GM23338 (cell line): ENCODE measurements at regions not wholly inside any gene's neighbourhood (a gene's known extent, or its start where the extent isn't known, plus 50 kb on each side); places are given as distances from the start of the nearest gene placed in this dataset.

Source experiments
- ATAC-seq: fragments of 200-7000 bp; cut with Tn5 transposase; 3 replicates; pipeline ENCODE4 v1.9.1; 2020
- DNase-seq: peaks from one replicate; pipeline ENCODE4 v3.0.0-alpha.2; 2015; ENCODE audit warnings: low spot score
- H2AFZ ChIP-seq: fragments of 200-600 bp; sonication (generic); 2 replicates; pipeline ENCODE4 v1.8.0; 2016; ENCODE audit warnings: antibody characterized with exemption, mild to moderate bottlenecking, moderate library complexity
- H3F3A ChIP-seq: fragments of 200-600 bp; sonication (generic); replicated peaks from 2 replicates; pipeline ENCODE4 v1.8.0; 2017; ENCODE audit warnings: antibody characterized with exemption, mixed run types, low read depth
- H3K27ac ChIP-seq: fragments of 200-600 bp; sonication (generic); 2 replicates; pipeline ENCODE4 v1.6.1; 2016; ENCODE audit warnings: low read depth
- H3K27me3 ChIP-seq: fragments of 200-600 bp; sonication (generic); 2 replicates; pipeline ENCODE4 v1.8.0; 2016; ENCODE audit warnings: mild to moderate bottlenecking, mixed run types, moderate library complexity; ENCODE audit not compliant: insufficient read depth
- H3K36me3 ChIP-seq: fragments of 200-600 bp; sonication (generic); 2 replicates; pipeline ENCODE4 v1.8.0; 2016; ENCODE audit warnings: mild to moderate bottlenecking; ENCODE audit not compliant: insufficient read depth
- H3K4me1 ChIP-seq: fragments of 200-600 bp; sonication (generic); 2 replicates; pipeline ENCODE4 v1.8.0; 2016; ENCODE audit warnings: mild to moderate bottlenecking, moderate library complexity; ENCODE audit not compliant: insufficient read depth
- H3K4me2 ChIP-seq: fragments of 200-600 bp; sonication (generic); 2 replicates; pipeline ENCODE4 v1.7.1; 2017; ENCODE audit warnings: mixed run types
- H3K4me3 ChIP-seq: fragments of 200-600 bp; sonication (generic); 2 replicates; pipeline ENCODE4 v1.6.1; 2016; ENCODE audit warnings: mixed run types
- H3K79me2 ChIP-seq: fragments of 200-600 bp; sonication (generic); replicated peaks from 2 replicates; pipeline ENCODE4 v1.8.0; 2017; ENCODE audit warnings: mild to moderate bottlenecking; ENCODE audit not compliant: insufficient read depth
- H3K9me2 ChIP-seq: fragments of 200-600 bp; sonication (generic); 2 replicates; pipeline ENCODE4 v1.8.0; 2017; ENCODE audit not compliant: insufficient read depth
- H4K20me1 ChIP-seq: fragments of 200-600 bp; sonication (generic); replicated peaks from 2 replicates; pipeline ENCODE4 v1.8.0; 2017; ENCODE audit warnings: mild to moderate bottlenecking; ENCODE audit not compliant: insufficient read depth
- H3K27ac Mint-ChIP-seq: 2 replicates; pipeline ENCODE4 v1.8.0; 2020; ENCODE audit warnings: inconsistent platforms, mild to moderate bottlenecking, moderate library complexity, mixed read lengths
- H3K27me3 Mint-ChIP-seq: 3 replicates; pipeline ENCODE4 v1.8.0; 2022; ENCODE audit warnings: low read depth, mild to moderate bottlenecking, moderate library complexity, mixed read lengths, inconsistent platforms; ENCODE audit not compliant: insufficient read depth, poor library complexity
- H3K36me3 Mint-ChIP-seq: 3 replicates; pipeline ENCODE4 v1.8.0; 2021; ENCODE audit warnings: low read depth, mild to moderate bottlenecking, inconsistent platforms, moderate library complexity, mixed read lengths
- H3K4me1 Mint-ChIP-seq: 3 replicates; pipeline ENCODE4 v1.8.0; 2020; ENCODE audit warnings: mild to moderate bottlenecking, inconsistent platforms, mixed read lengths
- H3K4me3 Mint-ChIP-seq: 3 replicates; pipeline ENCODE4 v1.8.0; 2021; ENCODE audit warnings: moderate library complexity, mild to moderate bottlenecking, inconsistent platforms, mixed read lengths
- H3K9me3 Mint-ChIP-seq: 3 replicates; pipeline ENCODE4 v1.8.0; 2020; ENCODE audit warnings: moderate library complexity, mild to moderate bottlenecking, inconsistent platforms, mixed read lengths
- EZH2phosphoT487 ChIP-seq: fragments of 200-600 bp; sonication (generic); IDR thresholded peaks from one replicate; pipeline ENCODE4 v1.8.1; 2018; ENCODE audit warnings: antibody characterized with exemption; ENCODE audit not compliant: unreplicated experiment
- JUNB ChIP-seq: IDR thresholded peaks from one replicate; pipeline ENCODE4 v1.6.1; 2016; ENCODE audit warnings: antibody characterized with exemption; ENCODE audit not compliant: unreplicated experiment
- POLR2AphosphoS5 ChIP-seq: IDR thresholded peaks from 2 replicates; pipeline ENCODE4 v1.6.1; 2016; ENCODE audit warnings: antibody characterized with exemption, low read depth
- STAT1 ChIP-seq: IDR thresholded peaks from one replicate; pipeline ENCODE4 v1.6.1; 2016; ENCODE audit warnings: antibody characterized with exemption; ENCODE audit not compliant: unreplicated experiment
- ZNF331 ChIP-seq: fragments of 250-450 bp; sonication (Bioruptor Pico); IDR thresholded peaks from 2 replicates; pipeline ENCODE4 v1.5.0; 2020; ENCODE audit warnings: low read depth, mild to moderate bottlenecking, moderate library complexity
- TF ChIP-seq, protein P1 (sequence below): IDR thresholded peaks from 2 replicates; pipeline ENCODE4 v1.6.1; 2016; ENCODE audit warnings: antibody characterized with exemption
- TF ChIP-seq, protein P2 (sequence below), 2 experiments: fragments of 200-600 bp in 1 of 2; sonication (generic) in 1 of 2; conservative IDR thresholded peaks; 2 replicates each; pipeline versions ENCODE4 v1.5.1 to v1.6.1; 2016 to 2017; ENCODE audit warnings: antibody characterized with exemption in 2 of 2, low read depth in 2 of 2, mild to moderate bottlenecking in 2 of 2, moderate library complexity in 1 of 2
- TF ChIP-seq, protein P3 (sequence below): IDR thresholded peaks from one replicate; pipeline ENCODE4 v1.6.1; 2018; ENCODE audit warnings: antibody characterized with exemption; ENCODE audit not compliant: unreplicated experiment
- TF ChIP-seq, protein P4 (sequence below): fragments of 250-450 bp; sonication (Bioruptor Pico); IDR thresholded peaks from 2 replicates; pipeline ENCODE4 v1.5.0; 2020; ENCODE audit warnings: mild to moderate bottlenecking, moderate library complexity

DNA sequence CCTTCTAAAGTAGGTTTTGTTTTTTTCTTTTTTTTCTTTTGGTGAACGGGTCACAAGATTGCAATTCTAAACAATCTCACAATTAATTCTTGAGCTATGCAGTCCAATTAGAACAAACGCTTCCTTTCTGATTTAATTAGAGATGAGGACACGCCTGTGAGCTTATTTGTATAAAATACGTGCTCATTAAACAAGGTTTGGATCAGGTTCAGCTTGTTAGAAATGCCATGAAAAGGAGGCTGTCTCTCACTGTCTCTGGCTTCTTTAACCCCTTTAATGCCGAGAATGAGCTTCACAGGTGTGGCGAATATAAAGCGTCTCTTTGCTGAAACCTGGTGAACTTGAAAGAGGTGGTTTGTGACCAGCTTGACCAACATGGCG is 191.8 kb downstream of the GAS1 start (continued):
- TF ChIP-seq, protein P1, sequence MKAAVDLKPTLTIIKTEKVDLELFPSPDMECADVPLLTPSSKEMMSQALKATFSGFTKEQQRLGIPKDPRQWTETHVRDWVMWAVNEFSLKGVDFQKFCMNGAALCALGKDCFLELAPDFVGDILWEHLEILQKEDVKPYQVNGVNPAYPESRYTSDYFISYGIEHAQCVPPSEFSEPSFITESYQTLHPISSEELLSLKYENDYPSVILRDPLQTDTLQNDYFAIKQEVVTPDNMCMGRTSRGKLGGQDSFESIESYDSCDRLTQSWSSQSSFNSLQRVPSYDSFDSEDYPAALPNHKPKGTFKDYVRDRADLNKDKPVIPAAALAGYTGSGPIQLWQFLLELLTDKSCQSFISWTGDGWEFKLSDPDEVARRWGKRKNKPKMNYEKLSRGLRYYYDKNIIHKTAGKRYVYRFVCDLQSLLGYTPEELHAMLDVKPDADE = no peak
- TF ChIP-seq ZNF331 (CRISPR knock-in tag) = no peak
- no peak for TF ChIP-seq STAT1
- TF ChIP-seq EZH2phosphoT487 = no peak

DNA sequence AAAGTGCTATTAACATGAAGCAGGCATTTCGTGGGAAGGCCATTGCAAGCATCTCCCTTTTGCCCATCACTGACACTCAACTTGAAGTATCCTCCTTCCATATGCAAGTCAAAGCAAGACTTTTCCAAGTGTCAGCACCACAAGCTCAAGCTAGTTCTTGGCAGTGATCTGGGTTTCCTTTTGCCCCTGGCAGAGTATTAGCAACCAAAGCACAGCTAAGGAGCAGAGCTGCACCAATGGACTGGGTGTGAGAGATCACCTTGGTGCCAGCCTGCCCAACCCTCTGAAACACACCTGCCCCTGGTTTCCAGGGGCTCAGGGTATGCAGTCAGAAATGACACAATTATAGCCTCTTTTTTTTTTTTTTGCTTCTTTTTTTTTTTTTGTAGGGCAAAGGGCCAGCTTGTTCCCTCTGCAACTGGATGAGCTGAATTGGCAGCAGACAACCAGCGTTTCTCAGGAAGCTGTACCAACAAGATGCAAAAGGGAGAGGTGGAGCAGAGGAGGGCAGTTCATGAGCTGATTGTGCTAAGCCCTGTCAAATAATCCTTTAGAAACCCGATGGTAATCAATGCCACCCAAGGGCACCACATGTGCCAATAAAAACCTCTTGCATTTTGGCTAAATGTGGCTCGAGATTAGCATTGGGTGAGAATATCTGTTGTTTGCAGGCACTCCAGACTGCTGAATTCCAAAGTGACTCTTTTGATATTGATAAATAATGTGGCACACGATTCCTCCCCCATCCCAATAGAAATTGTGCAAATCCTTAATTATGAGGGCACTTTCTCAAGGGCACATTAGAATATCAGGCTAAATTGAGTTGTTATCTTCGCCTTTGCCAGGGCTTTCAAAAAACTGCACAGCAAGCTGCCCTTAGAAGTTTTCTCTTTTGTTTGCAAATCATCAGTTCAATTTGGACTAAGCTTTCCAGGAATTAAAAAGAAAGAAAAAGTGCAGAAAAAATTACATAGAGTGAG is 192.4 kb downstream of the GAS1 start:
- H3K4me1 ChIP-seq = no peaks in the 10 kb centered on the region
- ATAC-seq = no peak
- H2AFZ ChIP-seq = no peak overlapping the region
- TF ChIP-seq, protein P1 = no peak
- TF ChIP-seq, protein P2, sequence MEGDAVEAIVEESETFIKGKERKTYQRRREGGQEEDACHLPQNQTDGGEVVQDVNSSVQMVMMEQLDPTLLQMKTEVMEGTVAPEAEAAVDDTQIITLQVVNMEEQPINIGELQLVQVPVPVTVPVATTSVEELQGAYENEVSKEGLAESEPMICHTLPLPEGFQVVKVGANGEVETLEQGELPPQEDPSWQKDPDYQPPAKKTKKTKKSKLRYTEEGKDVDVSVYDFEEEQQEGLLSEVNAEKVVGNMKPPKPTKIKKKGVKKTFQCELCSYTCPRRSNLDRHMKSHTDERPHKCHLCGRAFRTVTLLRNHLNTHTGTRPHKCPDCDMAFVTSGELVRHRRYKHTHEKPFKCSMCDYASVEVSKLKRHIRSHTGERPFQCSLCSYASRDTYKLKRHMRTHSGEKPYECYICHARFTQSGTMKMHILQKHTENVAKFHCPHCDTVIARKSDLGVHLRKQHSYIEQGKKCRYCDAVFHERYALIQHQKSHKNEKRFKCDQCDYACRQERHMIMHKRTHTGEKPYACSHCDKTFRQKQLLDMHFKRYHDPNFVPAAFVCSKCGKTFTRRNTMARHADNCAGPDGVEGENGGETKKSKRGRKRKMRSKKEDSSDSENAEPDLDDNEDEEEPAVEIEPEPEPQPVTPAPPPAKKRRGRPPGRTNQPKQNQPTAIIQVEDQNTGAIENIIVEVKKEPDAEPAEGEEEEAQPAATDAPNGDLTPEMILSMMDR (conservative IDR thresholded peaks at IDR 0.05; ENCODE audit: low read depth in 2 of 2) = no peak
- TF ChIP-seq, protein P3, sequence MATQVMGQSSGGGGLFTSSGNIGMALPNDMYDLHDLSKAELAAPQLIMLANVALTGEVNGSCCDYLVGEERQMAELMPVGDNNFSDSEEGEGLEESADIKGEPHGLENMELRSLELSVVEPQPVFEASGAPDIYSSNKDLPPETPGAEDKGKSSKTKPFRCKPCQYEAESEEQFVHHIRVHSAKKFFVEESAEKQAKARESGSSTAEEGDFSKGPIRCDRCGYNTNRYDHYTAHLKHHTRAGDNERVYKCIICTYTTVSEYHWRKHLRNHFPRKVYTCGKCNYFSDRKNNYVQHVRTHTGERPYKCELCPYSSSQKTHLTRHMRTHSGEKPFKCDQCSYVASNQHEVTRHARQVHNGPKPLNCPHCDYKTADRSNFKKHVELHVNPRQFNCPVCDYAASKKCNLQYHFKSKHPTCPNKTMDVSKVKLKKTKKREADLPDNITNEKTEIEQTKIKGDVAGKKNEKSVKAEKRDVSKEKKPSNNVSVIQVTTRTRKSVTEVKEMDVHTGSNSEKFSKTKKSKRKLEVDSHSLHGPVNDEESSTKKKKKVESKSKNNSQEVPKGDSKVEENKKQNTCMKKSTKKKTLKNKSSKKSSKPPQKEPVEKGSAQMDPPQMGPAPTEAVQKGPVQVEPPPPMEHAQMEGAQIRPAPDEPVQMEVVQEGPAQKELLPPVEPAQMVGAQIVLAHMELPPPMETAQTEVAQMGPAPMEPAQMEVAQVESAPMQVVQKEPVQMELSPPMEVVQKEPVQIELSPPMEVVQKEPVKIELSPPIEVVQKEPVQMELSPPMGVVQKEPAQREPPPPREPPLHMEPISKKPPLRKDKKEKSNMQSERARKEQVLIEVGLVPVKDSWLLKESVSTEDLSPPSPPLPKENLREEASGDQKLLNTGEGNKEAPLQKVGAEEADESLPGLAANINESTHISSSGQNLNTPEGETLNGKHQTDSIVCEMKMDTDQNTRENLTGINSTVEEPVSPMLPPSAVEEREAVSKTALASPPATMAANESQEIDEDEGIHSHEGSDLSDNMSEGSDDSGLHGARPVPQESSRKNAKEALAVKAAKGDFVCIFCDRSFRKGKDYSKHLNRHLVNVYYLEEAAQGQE = no peak
- no peak for TF ChIP-seq JUNB
- TF ChIP-seq, protein P4, sequence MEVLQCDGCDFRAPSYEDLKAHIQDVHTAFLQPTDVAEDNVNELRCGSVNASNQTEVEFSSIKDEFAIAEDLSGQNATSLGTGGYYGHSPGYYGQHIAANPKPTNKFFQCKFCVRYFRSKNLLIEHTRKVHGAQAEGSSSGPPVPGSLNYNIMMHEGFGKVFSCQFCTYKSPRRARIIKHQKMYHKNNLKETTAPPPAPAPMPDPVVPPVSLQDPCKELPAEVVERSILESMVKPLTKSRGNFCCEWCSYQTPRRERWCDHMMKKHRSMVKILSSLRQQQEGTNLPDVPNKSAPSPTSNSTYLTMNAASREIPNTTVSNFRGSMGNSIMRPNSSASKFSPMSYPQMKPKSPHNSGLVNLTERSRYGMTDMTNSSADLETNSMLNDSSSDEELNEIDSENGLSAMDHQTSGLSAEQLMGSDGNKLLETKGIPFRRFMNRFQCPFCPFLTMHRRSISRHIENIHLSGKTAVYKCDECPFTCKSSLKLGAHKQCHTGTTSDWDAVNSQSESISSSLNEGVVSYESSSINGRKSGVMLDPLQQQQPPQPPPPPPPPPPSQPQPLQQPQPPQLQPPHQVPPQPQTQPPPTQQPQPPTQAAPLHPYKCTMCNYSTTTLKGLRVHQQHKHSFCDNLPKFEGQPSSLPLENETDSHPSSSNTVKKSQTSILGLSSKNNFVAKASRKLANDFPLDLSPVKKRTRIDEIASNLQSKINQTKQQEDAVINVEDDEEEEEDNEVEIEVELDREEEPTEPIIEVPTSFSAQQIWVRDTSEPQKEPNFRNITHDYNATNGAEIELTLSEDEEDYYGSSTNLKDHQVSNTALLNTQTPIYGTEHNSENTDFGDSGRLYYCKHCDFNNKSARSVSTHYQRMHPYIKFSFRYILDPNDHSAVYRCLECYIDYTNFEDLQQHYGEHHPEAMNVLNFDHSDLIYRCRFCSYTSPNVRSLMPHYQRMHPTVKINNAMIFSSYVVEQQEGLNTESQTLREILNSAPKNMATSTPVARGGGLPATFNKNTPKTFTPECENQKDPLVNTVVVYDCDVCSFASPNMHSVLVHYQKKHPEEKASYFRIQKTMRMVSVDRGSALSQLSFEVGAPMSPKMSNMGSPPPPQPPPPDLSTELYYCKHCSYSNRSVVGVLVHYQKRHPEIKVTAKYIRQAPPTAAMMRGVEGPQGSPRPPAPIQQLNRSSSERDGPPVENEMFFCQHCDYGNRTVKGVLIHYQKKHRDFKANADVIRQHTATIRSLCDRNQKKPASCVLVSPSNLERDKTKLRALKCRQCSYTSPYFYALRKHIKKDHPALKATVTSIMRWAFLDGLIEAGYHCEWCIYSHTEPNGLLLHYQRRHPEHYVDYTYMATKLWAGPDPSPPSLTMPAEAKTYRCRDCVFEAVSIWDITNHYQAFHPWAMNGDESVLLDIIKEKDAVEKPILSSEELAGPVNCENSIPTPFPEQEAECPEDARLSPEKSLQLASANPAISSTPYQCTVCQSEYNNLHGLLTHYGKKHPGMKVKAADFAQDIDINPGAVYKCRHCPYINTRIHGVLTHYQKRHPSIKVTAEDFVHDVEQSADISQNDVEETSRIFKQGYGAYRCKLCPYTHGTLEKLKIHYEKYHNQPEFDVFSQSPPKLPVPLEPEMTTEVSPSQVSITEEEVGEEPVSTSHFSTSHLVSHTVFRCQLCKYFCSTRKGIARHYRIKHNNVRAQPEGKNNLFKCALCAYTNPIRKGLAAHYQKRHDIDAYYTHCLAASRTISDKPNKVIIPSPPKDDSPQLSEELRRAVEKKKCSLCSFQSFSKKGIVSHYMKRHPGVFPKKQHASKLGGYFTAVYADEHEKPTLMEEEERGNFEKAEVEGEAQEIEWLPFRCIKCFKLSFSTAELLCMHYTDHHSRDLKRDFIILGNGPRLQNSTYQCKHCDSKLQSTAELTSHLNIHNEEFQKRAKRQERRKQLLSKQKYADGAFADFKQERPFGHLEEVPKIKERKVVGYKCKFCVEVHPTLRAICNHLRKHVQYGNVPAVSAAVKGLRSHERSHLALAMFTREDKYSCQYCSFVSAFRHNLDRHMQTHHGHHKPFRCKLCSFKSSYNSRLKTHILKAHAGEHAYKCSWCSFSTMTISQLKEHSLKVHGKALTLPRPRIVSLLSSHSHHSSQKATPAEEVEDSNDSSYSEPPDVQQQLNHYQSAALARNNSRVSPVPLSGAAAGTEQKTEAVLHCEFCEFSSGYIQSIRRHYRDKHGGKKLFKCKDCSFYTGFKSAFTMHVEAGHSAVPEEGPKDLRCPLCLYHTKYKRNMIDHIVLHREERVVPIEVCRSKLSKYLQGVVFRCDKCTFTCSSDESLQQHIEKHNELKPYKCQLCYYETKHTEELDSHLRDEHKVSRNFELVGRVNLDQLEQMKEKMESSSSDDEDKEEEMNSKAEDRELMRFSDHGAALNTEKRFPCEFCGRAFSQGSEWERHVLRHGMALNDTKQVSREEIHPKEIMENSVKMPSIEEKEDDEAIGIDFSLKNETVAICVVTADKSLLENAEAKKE (CRISPR knock-in tag) = no peak
- no peak for TF ChIP-seq POLR2AphosphoS5

More for the DNA sequence above, 192.4 kb downstream of the GAS1 start:
- Mint-ChIP-seq H3K36me3 (no peaks in the 10 kb centered on the region), H3K4me3 (no peak overlapping the region), H3K9me3 (no peaks in the 10 kb centered on the region), H3K4me1 (peaks cover 2% of the 10 kb centered on the region; the same call in 1 of the 3 replicates), H3K27ac (no peak overlapping the region), H3K27me3 (peaks cover 5% of the 10 kb centered on the region)
- no peak overlapping the region for H3K4me3 ChIP-seq
- H4K20me1 ChIP-seq = no peaks in the 10 kb centered on the region
- H3K9me2 ChIP-seq = peaks cover 5% of the 10 kb centered on the region; the same call in 1 of the 2 replicates
- H3K79me2 ChIP-seq = no peaks in the 10 kb centered on the region
- DNase-seq = no peak
- H3K27ac ChIP-seq = no peak overlapping the region
- H3K27me3 ChIP-seq = no peaks in the 10 kb centered on the region
- H3F3A ChIP-seq = no peaks in the 10 kb centered on the region
- H3K4me2 ChIP-seq = no peak overlapping the region
- H3K36me3 ChIP-seq = no peaks in the 10 kb centered on the region
